ENCODE measurements at regions not wholly inside any gene's neighbourhood (a gene's known extent, or its start where the extent isn't known, plus 50 kb on each side); places are given as distances from the start of the nearest gene placed in this dataset.

DNA sequence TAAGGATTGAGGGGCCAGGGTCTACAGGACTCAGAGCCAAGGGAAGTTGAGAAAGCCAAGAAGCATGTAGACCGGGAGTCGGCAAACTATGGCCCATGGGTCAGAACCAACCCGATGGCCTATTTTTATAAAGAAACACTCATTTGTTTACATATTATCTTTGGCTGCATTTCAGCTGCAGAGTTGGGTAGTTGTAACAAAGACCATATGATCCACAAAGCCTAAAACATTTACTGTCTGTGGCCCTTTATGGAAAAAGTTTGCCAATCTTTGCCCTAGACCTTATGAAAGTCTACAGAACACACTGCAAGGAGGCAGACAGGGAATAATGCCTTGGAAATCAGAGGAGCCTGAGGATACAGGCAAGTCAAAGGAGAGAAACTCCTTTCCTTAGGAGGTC lies 63.2 kb upstream of the MNS1 start:
- H3K36me3 Mint-ChIP-seq (ENCODE audit: low read depth) = no peaks in the 10 kb centered on the region
- peaks cover 16% of the 10 kb centered on the region for H3K27me3 Mint-ChIP-seq (ENCODE audit: low read depth)
- POLR2A ChIA-PET = no interaction called here
- H3K4me1 Mint-ChIP-seq (ENCODE audit: low read depth) = no peaks in the 10 kb centered on the region
- DNase-seq = no peak
- ATAC-seq = no peak
- no peak overlapping the region for H3K4me3 Mint-ChIP-seq
- H3K9me3 Mint-ChIP-seq (ENCODE audit: insufficient read depth) = no peaks in the 10 kb centered on the region
- CTCF ChIA-PET = no interaction called here
- no peak overlapping the region for H3K27ac Mint-ChIP-seq

DNA sequence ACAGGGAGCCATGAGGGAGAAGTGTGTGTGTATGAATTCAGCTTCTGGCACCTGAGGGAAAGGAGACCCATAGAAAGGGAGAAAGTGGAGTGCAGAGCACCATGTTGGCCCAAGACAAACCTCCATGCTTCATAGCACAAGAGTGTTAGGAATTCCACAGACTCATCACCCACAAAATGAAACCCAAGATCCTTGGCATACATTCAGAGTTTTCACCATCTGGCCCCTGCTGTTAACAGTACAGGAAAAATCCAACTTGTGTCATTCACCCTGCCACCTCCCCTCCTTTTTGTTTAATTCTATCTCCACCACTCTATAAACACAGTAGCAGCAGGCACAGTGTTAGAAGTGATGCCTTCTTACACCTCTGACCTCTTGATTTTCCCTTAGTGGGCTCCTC lies 60.0 kb upstream of the MNS1 start:
- no peaks in the 10 kb centered on the region for H3K9me3 Mint-ChIP-seq (ENCODE audit: insufficient read depth)
- H3K4me1 Mint-ChIP-seq (ENCODE audit: low read depth) = no peaks in the 10 kb centered on the region
- CTCF ChIA-PET = no interaction called here
- H3K27me3 Mint-ChIP-seq (ENCODE audit: low read depth) = peaks cover 30% of the 10 kb centered on the region
- POLR2A ChIA-PET = no interaction called here
- H3K36me3 Mint-ChIP-seq (ENCODE audit: low read depth) = peaks cover 2% of the 10 kb centered on the region
- DNase-seq = no peak
- no peak for ATAC-seq
- H3K4me3 Mint-ChIP-seq = no peak overlapping the region
- H3K27ac Mint-ChIP-seq = no peak overlapping the region

DNA sequence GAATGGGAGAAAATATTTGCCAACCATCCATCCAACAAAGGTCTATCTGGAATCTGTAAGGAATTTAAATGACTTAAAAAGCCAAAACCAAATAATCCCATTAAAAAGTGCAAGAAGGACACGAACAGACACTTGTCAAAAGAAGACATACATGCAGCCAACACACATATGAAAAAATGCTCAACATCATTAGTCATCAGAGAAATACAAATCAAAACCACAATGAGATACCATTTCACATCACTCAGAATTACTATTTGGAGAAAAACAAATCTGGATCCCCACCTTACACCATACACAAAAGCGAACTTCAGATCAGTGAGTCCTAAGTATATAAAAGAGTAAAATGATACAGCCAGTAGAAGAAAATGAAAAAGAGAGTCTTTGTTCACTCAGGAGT lies 58.6 kb upstream of the MNS1 start:
- no peak for DNase-seq
- POLR2A ChIA-PET = no interaction called here
- no peak overlapping the region for H3K4me3 Mint-ChIP-seq

DNA sequence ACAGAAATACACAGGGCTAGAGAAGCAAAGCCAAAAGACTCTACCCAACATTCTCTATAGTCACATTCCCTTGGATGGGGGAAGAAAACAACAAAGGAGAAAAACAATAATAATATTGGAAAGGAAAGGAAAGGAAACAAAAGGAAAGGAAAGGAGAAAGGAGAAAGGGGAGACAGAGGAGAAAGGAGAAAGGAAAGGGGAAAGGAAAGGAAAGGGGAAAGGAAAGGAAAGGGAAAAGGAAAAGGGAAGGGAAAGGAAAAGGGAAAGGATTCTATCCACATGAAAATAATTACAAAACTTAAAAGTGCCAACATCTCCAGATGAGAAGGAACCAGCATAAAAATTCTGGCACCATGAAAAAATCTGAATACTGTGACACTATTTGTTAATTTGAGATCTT lies 54.1 kb upstream of the MNS1 start:
- no peak for ATAC-seq
- POLR2A ChIA-PET = no interaction called here
- peaks cover 28% of the 10 kb centered on the region for H3K27me3 Mint-ChIP-seq (ENCODE audit: low read depth)
- H3K9me3 Mint-ChIP-seq (ENCODE audit: insufficient read depth) = peaks cover 12% of the 10 kb centered on the region
- DNase-seq = no peak
- H3K27ac Mint-ChIP-seq = no peak overlapping the region
- H3K4me1 Mint-ChIP-seq (ENCODE audit: low read depth) = no peaks in the 10 kb centered on the region
- CTCF ChIA-PET = no interaction called here
- peaks cover 2% of the 10 kb centered on the region for H3K36me3 Mint-ChIP-seq (ENCODE audit: low read depth)
- H3K4me3 Mint-ChIP-seq = no peak overlapping the region

More for the DNA sequence above, 58.6 kb upstream of the MNS1 start:
- no peaks in the 10 kb centered on the region for H3K4me1 Mint-ChIP-seq (ENCODE audit: low read depth)
- no peak for ATAC-seq
- H3K36me3 Mint-ChIP-seq (ENCODE audit: low read depth) = peaks cover 2% of the 10 kb centered on the region
- H3K27ac Mint-ChIP-seq = no peak overlapping the region
- CTCF ChIA-PET = no interaction called here
- H3K27me3 Mint-ChIP-seq (ENCODE audit: low read depth) = peaks cover 30% of the 10 kb centered on the region
- H3K9me3 Mint-ChIP-seq (ENCODE audit: insufficient read depth) = no peaks in the 10 kb centered on the region

All from activated CD8-positive, alpha-beta T cell treated with anti-CD3 and anti-CD28 coated beads, Interleukin-2, amount 10 ng/mL, durations not matched to agents 7 days and 5 days (primary cell).